ENCODE measurements at regions not wholly inside any gene's neighbourhood (a gene's known extent, or its start where the extent isn't known, plus 50 kb on each side); places are given as distances from the start of the nearest gene placed in this dataset.

DNA sequence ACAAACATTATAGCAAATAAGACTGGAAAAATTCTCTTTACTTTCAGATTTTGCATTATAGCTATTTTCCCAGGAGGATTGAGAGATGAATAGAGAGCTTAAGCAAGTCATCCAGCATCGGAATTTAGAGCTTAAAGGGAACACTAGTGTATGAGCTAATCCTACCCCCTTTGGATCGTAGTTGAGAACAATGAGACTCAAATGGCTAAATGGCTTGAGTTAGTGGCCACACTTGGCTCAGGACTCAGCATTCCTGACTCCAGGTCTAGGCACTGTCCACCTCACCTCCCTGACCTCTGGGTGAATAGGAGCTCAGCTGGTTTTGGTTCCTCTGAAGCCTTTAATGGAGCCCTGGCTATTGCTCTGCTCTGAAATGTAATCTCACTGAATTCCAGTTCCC is 97.5 kb upstream of the CXCR4 start:
- 0% methylated on average over 2 of the region's 2 CpGs for WGBS (ENCODE audit: insufficient coverage, low coverage, missing lambda C conversion rate)
- Histone ChIP-seq H3K9ac (ENCODE audit: insufficient read depth in 1 of 2, low read depth in 2 of 2, low read length in 2 of 2) (no peak overlapping the region), H4K20me1 (replicated peaks; ENCODE audit: control insufficient read depth, insufficient read depth, low read length) (no peaks in the 10 kb centered on the region), H3K79me2 (ENCODE audit: control insufficient read depth, insufficient read depth, low read length) (no peaks in the 10 kb centered on the region), H3K27me3 (ENCODE audit: control insufficient read depth in 2 of 2, insufficient read depth in 2 of 2, low read length in 2 of 2) (no peaks in the 10 kb centered on the region; a peak in 1 of 5 replicates), H3K9me3 (replicated peaks; ENCODE audit: control insufficient read depth, insufficient read depth, low read depth, low read length) (no peaks in the 10 kb centered on the region; the same call in 1 of the 2 replicates), H3K4me1 (replicated peaks in 1 of 2; ENCODE audit: control insufficient read depth in 2 of 2, insufficient read depth in 2 of 2, low read length in 2 of 2) (no peaks in the 10 kb centered on the region), H2AFZ (ENCODE audit: low read depth, low read length) (no peak overlapping the region), H3K4me3 (no peak overlapping the region), H3K27ac (ENCODE audit: extremely low read depth, low read depth, low read length) (no peak overlapping the region), H3K9me1 (ENCODE audit: control insufficient read depth, insufficient read depth, low read length) (no peaks in the 10 kb centered on the region), H3K36me3 (ENCODE audit: control insufficient read depth, insufficient read depth, low read length) (no peaks in the 10 kb centered on the region), H3K4me2 (ENCODE audit: insufficient read depth, low read length) (no peak overlapping the region)
- FAIRE-seq (no peak), DNase-seq (ENCODE audit: extremely low read depth in 1 of 4, low spot score in 3 of 4) (no peak), ATAC-seq (no peak)
- ChIA-PET POLR2A (no interaction called here), CTCF (ENCODE audit: low intra/inter-chr PET ratio) (no interaction called here)
- BruUV-seq (replicated peaks), result no TSS peak
- TF ChIP-seq, protein P1, sequence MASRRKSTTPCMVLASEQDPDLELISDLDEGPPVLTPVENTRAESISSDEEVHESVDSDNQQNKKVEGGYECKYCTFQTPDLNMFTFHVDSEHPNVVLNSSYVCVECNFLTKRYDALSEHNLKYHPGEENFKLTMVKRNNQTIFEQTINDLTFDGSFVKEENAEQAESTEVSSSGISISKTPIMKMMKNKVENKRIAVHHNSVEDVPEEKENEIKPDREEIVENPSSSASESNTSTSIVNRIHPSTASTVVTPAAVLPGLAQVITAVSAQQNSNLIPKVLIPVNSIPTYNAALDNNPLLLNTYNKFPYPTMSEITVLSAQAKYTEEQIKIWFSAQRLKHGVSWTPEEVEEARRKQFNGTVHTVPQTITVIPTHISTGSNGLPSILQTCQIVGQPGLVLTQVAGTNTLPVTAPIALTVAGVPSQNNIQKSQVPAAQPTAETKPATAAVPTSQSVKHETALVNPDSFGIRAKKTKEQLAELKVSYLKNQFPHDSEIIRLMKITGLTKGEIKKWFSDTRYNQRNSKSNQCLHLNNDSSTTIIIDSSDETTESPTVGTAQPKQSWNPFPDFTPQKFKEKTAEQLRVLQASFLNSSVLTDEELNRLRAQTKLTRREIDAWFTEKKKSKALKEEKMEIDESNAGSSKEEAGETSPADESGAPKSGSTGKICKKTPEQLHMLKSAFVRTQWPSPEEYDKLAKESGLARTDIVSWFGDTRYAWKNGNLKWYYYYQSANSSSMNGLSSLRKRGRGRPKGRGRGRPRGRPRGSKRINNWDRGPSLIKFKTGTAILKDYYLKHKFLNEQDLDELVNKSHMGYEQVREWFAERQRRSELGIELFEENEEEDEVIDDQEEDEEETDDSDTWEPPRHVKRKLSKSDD (conservative IDR thresholded peaks at IDR 0.05; ENCODE audit: low read length), result no peak
- no peak for TF ChIP-seq IRF2 (CRISPR knock-in tag; IDR thresholded peaks at IDR 0.05)
- no peak for TF ChIP-seq ZNF444 (CRISPR knock-in tag; IDR thresholded peaks at IDR 0.05)
- no peak for TF ChIP-seq HMG20A (CRISPR knock-in tag; conservative IDR thresholded peaks at IDR 0.05)
- no peak for TF ChIP-seq ZNF75A (CRISPR knock-in tag; IDR thresholded peaks at IDR 0.05)
- no peak for TF ChIP-seq SP1 (CRISPR knock-in tag; IDR thresholded peaks at IDR 0.05)
- TF ChIP-seq, protein P2, sequence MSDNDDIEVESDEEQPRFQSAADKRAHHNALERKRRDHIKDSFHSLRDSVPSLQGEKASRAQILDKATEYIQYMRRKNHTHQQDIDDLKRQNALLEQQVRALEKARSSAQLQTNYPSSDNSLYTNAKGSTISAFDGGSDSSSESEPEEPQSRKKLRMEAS (CRISPR knock-in tag; IDR thresholded peaks at IDR 0.05), result no peak
- intact Hi-C loops (cut with micrococcal nuclease), result no loop called here
- in situ Hi-C loops (cut with MboI), result no loop called here
